ENCODE measurements at regions not wholly inside any gene's neighbourhood (a gene's known extent, or its start where the extent isn't known, plus 50 kb on each side); places are given as distances from the start of the nearest gene placed in this dataset.

DNA sequence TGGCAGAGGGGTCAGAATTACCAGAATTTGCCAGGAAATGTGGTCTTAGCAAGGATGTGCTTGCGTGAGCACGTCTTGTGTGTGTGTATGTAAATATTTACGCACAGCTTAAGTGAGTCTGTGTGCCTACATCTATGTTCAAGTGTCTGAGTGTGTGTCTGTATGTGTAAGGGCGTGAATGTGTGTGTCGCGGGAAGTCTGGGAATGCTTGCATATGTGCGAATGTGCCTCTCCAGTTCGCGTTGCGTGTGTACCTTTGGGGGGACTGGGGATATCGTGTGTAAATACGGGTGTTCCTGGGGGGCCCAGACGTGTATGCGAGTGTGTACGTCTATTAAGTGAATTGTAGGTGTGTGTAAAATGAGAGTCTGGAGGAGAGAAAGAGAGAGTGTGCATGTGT is 68.6 kb upstream of the POU3F1 start:
- ChIA-PET POLR2A (ENCODE audit: unreplicated experiment) (interaction anchor here (0.6 kb wide), 1 partner anchor 1100 kb away, joined by 5 read pairs; no protein-coding TSS in a partner anchor), CTCF (interaction anchor here (1.0 kb wide), 1 partner anchor 15 kb away, joined by 4 read pairs; no protein-coding TSS in a partner anchor)
- H3K4me2 ChIP-seq = no peak overlapping the region
- no peaks in the 10 kb centered on the region for H3K4me1 ChIP-seq (replicated peaks; ENCODE audit: insufficient read depth)
- no peaks in the 10 kb centered on the region for H3K9me3 ChIP-seq (ENCODE audit: insufficient read depth, low read depth)
- no peak overlapping the region for H3K4me3 ChIP-seq
- no peaks in the 10 kb centered on the region for H3K27me3 ChIP-seq (ENCODE audit: insufficient read depth, low read depth)
- no peaks in the 10 kb centered on the region for H4K20me1 ChIP-seq (ENCODE audit: insufficient read depth)
- H3F3A ChIP-seq (ENCODE audit: insufficient read depth, low read depth) = no peaks in the 10 kb centered on the region
- TF ChIP-seq, protein P1, sequence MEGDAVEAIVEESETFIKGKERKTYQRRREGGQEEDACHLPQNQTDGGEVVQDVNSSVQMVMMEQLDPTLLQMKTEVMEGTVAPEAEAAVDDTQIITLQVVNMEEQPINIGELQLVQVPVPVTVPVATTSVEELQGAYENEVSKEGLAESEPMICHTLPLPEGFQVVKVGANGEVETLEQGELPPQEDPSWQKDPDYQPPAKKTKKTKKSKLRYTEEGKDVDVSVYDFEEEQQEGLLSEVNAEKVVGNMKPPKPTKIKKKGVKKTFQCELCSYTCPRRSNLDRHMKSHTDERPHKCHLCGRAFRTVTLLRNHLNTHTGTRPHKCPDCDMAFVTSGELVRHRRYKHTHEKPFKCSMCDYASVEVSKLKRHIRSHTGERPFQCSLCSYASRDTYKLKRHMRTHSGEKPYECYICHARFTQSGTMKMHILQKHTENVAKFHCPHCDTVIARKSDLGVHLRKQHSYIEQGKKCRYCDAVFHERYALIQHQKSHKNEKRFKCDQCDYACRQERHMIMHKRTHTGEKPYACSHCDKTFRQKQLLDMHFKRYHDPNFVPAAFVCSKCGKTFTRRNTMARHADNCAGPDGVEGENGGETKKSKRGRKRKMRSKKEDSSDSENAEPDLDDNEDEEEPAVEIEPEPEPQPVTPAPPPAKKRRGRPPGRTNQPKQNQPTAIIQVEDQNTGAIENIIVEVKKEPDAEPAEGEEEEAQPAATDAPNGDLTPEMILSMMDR (conservative IDR thresholded peaks at IDR 0.05) = no peak
- no peak for TF ChIP-seq EZH2 (IDR thresholded peaks at IDR 0.05; ENCODE audit: low read depth)
- DNase-seq = no peak
- intact Hi-C loops (cut with micrococcal nuclease; ENCODE audit: unreplicated experiment) = no loop called here
- H3K9me2 ChIP-seq (ENCODE audit: insufficient read depth) = no peaks in the 10 kb centered on the region
- no peak overlapping the region for H3K27ac ChIP-seq
- H3K36me3 ChIP-seq (ENCODE audit: low read depth) = no peaks in the 10 kb centered on the region
- no peaks in the 10 kb centered on the region for H3K79me2 ChIP-seq (ENCODE audit: low read depth)
- BruUV-seq (replicated peaks) = no TSS peak
- H2AFZ ChIP-seq = no peak overlapping the region

DNA sequence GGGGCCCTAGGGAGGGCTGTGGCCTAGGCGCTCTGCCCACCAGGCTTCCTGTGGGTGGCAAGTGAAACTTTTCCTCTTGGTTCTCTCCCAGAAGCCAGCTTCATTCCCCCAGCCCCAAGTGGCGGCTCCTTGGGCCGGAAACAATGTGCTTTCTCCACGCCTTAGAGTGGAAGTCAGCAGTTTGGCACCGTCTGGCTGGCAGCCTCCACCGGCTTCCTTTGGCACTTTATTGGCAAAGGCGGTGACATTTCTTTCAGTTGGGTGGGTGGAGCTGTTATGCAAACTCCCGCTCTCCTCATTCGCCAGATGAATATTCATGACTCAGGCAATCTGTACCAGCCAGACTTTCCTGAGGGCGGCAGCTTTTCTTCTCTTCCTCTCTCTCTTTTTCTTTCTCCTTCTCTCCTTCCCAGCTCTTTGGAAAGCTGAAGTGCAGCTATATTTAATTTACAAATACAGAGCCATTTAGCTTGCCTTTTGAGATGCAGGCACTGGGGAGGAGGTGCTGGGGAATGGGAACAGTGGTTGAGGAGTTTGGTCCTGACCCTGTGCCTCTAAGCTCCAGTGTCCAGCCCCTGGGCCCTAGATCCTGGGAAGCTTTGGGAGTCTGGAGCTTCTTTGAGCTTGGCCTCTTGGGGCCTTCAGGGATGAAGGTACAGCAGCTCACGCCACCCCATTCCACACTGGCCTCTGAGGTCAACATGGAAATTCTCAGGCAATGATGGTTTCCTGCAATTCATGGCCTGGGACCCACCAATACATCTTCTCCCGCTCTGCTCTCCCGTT is 67.8 kb upstream of the POU3F1 start:
- no peaks in the 10 kb centered on the region for H3K27me3 ChIP-seq (ENCODE audit: insufficient read depth, low read depth)
- H2AFZ ChIP-seq = no peak overlapping the region
- H3K4me2 ChIP-seq = no peak overlapping the region
- TF ChIP-seq EZH2 (IDR thresholded peaks at IDR 0.05; ENCODE audit: low read depth) = no peak
- TF ChIP-seq, protein P1 (conservative IDR thresholded peaks at IDR 0.05) = no peak
- H3K9me2 ChIP-seq (ENCODE audit: insufficient read depth) = no peaks in the 10 kb centered on the region
- intact Hi-C loops (cut with micrococcal nuclease; ENCODE audit: unreplicated experiment) = no loop called here
- no peak overlapping the region for H3K27ac ChIP-seq
- no peaks in the 10 kb centered on the region for H3K36me3 ChIP-seq (ENCODE audit: low read depth)
- DNase-seq = no peak
- no peaks in the 10 kb centered on the region for H3K79me2 ChIP-seq (ENCODE audit: low read depth)
- no TSS peak for BruUV-seq (replicated peaks)
- ChIA-PET POLR2A (ENCODE audit: unreplicated experiment) (interaction anchor here (0.6 kb wide), 2 partner anchors 68 to 1101 kb away, joined by 5 to 6 read pairs; partner anchors contain the start of gene POU3F1), CTCF (interaction anchor here (1.0 kb wide), 1 partner anchor 16 kb away, joined by 4 read pairs; no protein-coding TSS in a partner anchor)
- no peaks in the 10 kb centered on the region for H3K4me1 ChIP-seq (replicated peaks; ENCODE audit: insufficient read depth)
- H3F3A ChIP-seq (ENCODE audit: insufficient read depth, low read depth) = no peaks in the 10 kb centered on the region
- H4K20me1 ChIP-seq (ENCODE audit: insufficient read depth) = no peaks in the 10 kb centered on the region
- no peaks in the 10 kb centered on the region for H3K9me3 ChIP-seq (ENCODE audit: insufficient read depth, low read depth)
- no peak overlapping the region for H3K4me3 ChIP-seq

DNA sequence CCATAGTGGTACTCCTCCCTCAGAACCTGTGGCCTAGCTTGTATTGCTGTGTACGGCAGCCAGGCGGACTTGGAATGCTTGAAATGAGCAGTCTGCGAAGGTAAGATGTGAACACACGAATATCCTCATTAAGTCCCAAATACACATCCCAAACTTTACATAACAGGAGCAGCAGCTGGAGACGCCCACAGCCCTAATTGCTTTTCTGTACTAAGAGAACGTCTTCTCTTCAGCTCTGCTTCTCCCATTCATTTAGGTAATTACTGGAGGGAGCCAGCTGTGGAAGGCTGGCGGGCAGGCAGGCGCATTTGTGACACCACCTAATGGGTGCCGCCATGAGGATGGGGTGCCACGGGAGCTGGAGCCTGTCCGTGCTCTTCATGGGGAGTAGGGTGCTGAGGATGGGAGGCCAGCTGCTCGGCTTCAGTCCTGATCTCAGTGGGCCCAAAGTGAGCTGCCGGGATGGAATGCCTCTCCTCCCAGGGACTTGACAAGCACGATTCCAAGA is 66.6 kb upstream of the POU3F1 start:
- H3K27me3 ChIP-seq (ENCODE audit: insufficient read depth, low read depth) = no peaks in the 10 kb centered on the region
- DNase-seq = no peak
- CTCF ChIA-PET = no interaction called here
- no peaks in the 10 kb centered on the region for H3K4me1 ChIP-seq (replicated peaks; ENCODE audit: insufficient read depth)
- H4K20me1 ChIP-seq (ENCODE audit: insufficient read depth) = no peaks in the 10 kb centered on the region
- H3K9me3 ChIP-seq (ENCODE audit: insufficient read depth, low read depth) = no peaks in the 10 kb centered on the region
- H3K4me2 ChIP-seq = no peak overlapping the region
- POLR2A ChIA-PET (ENCODE audit: unreplicated experiment) = no interaction called here
- H3F3A ChIP-seq (ENCODE audit: insufficient read depth, low read depth) = no peaks in the 10 kb centered on the region
- intact Hi-C loops (cut with micrococcal nuclease; ENCODE audit: unreplicated experiment) = no loop called here
- no peaks in the 10 kb centered on the region for H3K36me3 ChIP-seq (ENCODE audit: low read depth)
- H3K4me3 ChIP-seq = no peak overlapping the region
- no peaks in the 10 kb centered on the region for H3K79me2 ChIP-seq (ENCODE audit: low read depth)
- no peak overlapping the region for H3K27ac ChIP-seq
- BruUV-seq (replicated peaks) = no TSS peak
- H2AFZ ChIP-seq = no peak overlapping the region
- no peaks in the 10 kb centered on the region for H3K9me2 ChIP-seq (ENCODE audit: insufficient read depth)
- no peak for TF ChIP-seq EZH2 (IDR thresholded peaks at IDR 0.05; ENCODE audit: low read depth)
- TF ChIP-seq, protein P1 (conservative IDR thresholded peaks at IDR 0.05) = no peak

Measured in PC-9 (cell line).